HEK293T (cell line): ENCODE measurements at regions not wholly inside any gene's neighbourhood (a gene's known extent, or its start where the extent isn't known, plus 50 kb on each side); places are given as distances from the start of the nearest gene placed in this dataset.

Experiments used
- CTCF ChIA-PET: fragments of 350-600 bp; formaldehyde crosslinking; extraction: SDS; loops from one replicate; lab custom pipeline; 2021; ENCODE audit warnings: antibody characterized with exemption, inconsistent platforms; lab: Yijun Ruan, JAX
- POLR2A ChIA-PET: fragments of 350-600 bp; formaldehyde crosslinking; extraction: SDS; loops from one replicate; lab custom pipeline; 2020; ENCODE audit warnings: antibody characterized with exemption, inconsistent platforms; lab: Yijun Ruan, JAX
- DNase-seq: peaks from one replicate; pipeline ENCODE4 v3.0.0; 2012; ENCODE audit warnings: mixed read lengths; ENCODE audit errors: extremely low spot score
- ARNT ChIP-seq: fragments of 450-650 bp; IDR thresholded peaks from 2 replicates; pipeline ENCODE4 v1.6.1; 2017; ENCODE audit warnings: mild to moderate bottlenecking
- BHLHE40 ChIP-seq: fragments of 450-650 bp; IDR thresholded peaks from 2 replicates; pipeline ENCODE4 v1.6.1; 2016; ENCODE audit warnings: mild to moderate bottlenecking, moderate library complexity, borderline replicate concordance
- CTBP1 ChIP-seq: fragments of 450-650 bp; IDR thresholded peaks from 2 replicates; pipeline ENCODE4 v1.6.1; 2016; ENCODE audit warnings: borderline replicate concordance
- ELF4 ChIP-seq: fragments of 450-650 bp; IDR thresholded peaks from 2 replicates; pipeline ENCODE4 v1.6.1; 2017; ENCODE audit warnings: antibody characterized with exemption
- FOXA1 ChIP-seq: fragments of 450-650 bp; IDR thresholded peaks from 2 replicates; pipeline ENCODE4 v1.6.1; 2016; ENCODE audit warnings: mild to moderate bottlenecking
- FOXK2 ChIP-seq: fragments of 450-650 bp; IDR thresholded peaks from 2 replicates; pipeline ENCODE4 v1.6.1; 2016; ENCODE audit warnings: mild to moderate bottlenecking
- FOXM1 ChIP-seq: fragments of 450-650 bp; IDR thresholded peaks from 2 replicates; pipeline ENCODE4 v1.6.1; 2017; ENCODE audit warnings: mild to moderate bottlenecking, borderline replicate concordance
- HDGF ChIP-seq: fragments of 450-650 bp; IDR thresholded peaks from 2 replicates; pipeline ENCODE4 v1.6.1; 2017; ENCODE audit warnings: antibody characterized with exemption, borderline replicate concordance
- L3MBTL2 ChIP-seq: fragments of 450-650 bp; conservative IDR thresholded peaks from 2 replicates; pipeline ENCODE4 v1.6.1; 2016; ENCODE audit warnings: mild to moderate bottlenecking
- LEF1 ChIP-seq: fragments of 450-650 bp; IDR thresholded peaks from 2 replicates; pipeline ENCODE4 v1.6.1; 2017; ENCODE audit warnings: mild to moderate bottlenecking, borderline replicate concordance
- NFRKB ChIP-seq: fragments of 450-650 bp; IDR thresholded peaks from 2 replicates; pipeline ENCODE4 v1.6.1; 2016; ENCODE audit warnings: mild to moderate bottlenecking, moderate library complexity
- SP1 ChIP-seq: fragments of 450-650 bp; IDR thresholded peaks from 2 replicates; pipeline ENCODE4 v1.6.1; 2017
- SUZ12 ChIP-seq: fragments of 450-650 bp; IDR thresholded peaks from 2 replicates; pipeline ENCODE4 v1.6.1; 2016; ENCODE audit warnings: mild to moderate bottlenecking
- TARDBP ChIP-seq: fragments of 450-650 bp; IDR thresholded peaks from 2 replicates; pipeline ENCODE4 v1.6.1; 2016
- ZNF384 ChIP-seq: fragments of 450-650 bp; IDR thresholded peaks from 2 replicates; pipeline ENCODE4 v1.6.1; 2016
- TF ChIP-seq, protein P1 (sequence below): fragments of 450-650 bp; IDR thresholded peaks from 2 replicates; pipeline ENCODE4 v1.6.1; 2016

DNA sequence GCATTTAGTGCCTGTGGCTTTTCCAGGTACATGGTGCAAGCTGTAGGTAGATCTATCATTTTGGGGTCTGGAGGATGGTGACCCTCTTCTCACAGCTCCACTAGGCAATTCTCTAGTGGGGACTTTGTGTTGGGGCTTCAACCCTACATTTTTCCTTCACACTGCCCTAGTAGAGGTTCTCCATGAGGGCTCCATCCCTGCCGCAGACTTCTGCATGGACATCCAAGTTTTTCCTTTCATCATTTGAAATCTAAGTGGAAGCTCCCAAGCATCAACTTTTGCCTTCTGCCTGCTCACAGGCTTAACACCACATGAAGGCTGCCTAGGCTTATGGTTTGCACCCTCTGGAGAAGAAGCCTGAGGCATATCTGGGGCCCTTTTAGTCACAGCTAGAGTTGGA lies 492.7 kb downstream of the PIK3C3 start:
- POLR2A ChIA-PET: no interaction called here
- CTCF ChIA-PET: no interaction called here
- TF ChIP-seq, protein P1, sequence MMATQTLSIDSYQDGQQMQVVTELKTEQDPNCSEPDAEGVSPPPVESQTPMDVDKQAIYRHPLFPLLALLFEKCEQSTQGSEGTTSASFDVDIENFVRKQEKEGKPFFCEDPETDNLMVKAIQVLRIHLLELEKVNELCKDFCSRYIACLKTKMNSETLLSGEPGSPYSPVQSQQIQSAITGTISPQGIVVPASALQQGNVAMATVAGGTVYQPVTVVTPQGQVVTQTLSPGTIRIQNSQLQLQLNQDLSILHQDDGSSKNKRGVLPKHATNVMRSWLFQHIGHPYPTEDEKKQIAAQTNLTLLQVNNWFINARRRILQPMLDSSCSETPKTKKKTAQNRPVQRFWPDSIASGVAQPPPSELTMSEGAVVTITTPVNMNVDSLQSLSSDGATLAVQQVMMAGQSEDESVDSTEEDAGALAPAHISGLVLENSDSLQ: no peak
- no peak for TF ChIP-seq ARNT
- TF ChIP-seq BHLHE40: no peak
- TF ChIP-seq HDGF: no peak
- no peak for TF ChIP-seq FOXM1
- TF ChIP-seq ZNF384: no peak
- no peak for TF ChIP-seq SP1
- TF ChIP-seq NFRKB: no peak
- TF ChIP-seq TARDBP: no peak
- no peak for TF ChIP-seq ELF4
- TF ChIP-seq FOXA1: no peak
- TF ChIP-seq LEF1: no peak
- TF ChIP-seq FOXK2: no peak
- TF ChIP-seq L3MBTL2: no peak
- no peak for TF ChIP-seq CTBP1
- no peak for TF ChIP-seq SUZ12
- no peak for DNase-seq

DNA sequence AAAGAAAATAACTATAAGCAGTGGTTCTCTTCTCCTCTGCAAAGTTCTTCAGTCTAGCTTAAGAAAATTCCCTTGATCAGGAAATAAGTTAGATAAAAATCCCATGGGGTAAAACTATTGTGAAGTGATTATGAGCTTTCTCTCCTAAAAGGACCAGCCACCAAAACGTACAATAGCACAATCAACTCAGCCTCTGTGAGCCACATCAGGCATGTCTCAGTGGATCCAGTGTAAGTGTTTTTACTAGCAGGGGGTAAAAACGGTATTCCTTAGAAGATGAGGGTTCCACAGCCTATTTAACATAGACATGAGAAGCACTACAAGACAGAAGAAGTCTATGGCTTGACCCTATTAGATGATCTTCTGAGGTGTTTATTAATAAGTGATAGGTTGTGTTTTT lies 503.2 kb downstream of the PIK3C3 start:
- ChIA-PET CTCF (no interaction called here), POLR2A (no interaction called here)
- DNase-seq: no peak
- TF ChIP-seq NFRKB: no peak
- no peak for TF ChIP-seq ZNF384
- TF ChIP-seq SP1: no peak
- TF ChIP-seq BHLHE40: no peak
- no peak for TF ChIP-seq HDGF
- no peak for TF ChIP-seq FOXA1
- no peak for TF ChIP-seq FOXM1
- TF ChIP-seq FOXK2: no peak
- no peak for TF ChIP-seq CTBP1
- TF ChIP-seq ARNT: no peak
- TF ChIP-seq ELF4: no peak
- TF ChIP-seq, protein P1: no peak
- no peak for TF ChIP-seq L3MBTL2
- no peak for TF ChIP-seq LEF1
- TF ChIP-seq SUZ12: no peak
- TF ChIP-seq TARDBP: no peak

DNA sequence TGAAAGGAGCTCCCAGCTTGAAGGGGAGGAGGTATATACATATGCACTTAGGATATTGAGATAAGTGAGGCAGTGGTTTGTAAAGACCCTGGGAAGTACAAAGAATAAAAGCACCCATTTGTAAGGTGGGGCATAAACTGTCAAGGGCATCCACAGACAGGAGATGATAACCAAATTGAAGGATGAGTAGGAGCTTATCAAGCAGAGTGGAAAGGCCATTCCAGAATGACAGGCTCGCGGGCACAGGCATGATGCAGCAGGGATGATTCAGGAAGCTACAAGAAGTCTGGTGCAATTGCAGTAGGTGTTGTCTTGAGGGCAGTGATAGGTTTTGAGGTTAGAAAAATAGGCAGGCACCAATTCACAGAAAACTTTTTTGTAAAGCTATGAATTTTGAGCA lies 504.8 kb downstream of the PIK3C3 start:
- ChIA-PET CTCF (interaction anchor here (0.6 kb wide), 1 partner anchor 1104 kb away, joined by 3 read pairs; no protein-coding TSS in a partner anchor), POLR2A (no interaction called here)
- TF ChIP-seq, protein P1: no peak
- TF ChIP-seq FOXM1 (no peak), SP1 (no peak), ARNT (no peak), FOXA1 (no peak), BHLHE40 (no peak), NFRKB (no peak), FOXK2 (no peak), ZNF384 (no peak), HDGF (no peak), LEF1 (no peak), TARDBP (no peak), SUZ12 (no peak), CTBP1 (no peak)
- no peak for DNase-seq

DNA sequence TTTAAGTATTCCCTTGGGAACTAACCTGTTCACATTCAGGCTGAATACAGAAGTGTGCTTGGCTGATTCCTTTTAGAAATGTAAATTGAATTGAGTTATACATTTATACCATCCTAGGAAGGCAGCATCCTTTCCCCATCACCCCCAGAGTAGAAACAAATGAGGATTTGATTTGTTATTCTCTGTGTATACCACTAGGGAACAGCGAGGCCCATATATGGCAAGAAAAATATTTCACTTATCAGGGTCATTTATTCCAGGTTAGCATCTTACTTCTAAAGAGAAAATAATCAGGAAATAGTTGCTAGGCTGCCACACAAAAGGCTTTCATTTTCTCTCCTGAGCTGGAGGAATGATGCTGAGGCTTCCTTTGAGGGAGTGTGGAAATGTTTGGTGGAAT lies 516.9 kb downstream of the PIK3C3 start:
- TF ChIP-seq FOXM1 (no peak), BHLHE40 (no peak), L3MBTL2 (no peak), NFRKB (no peak), FOXA1 (no peak), CTBP1 (no peak), TARDBP (no peak), HDGF (no peak), SP1 (no peak), ARNT (no peak), SUZ12 (no peak), ZNF384 (no peak), LEF1 (no peak)
- TF ChIP-seq, protein P1: no peak
- POLR2A ChIA-PET: no interaction called here
- no peak for DNase-seq
- CTCF ChIA-PET: no interaction called here

DNA sequence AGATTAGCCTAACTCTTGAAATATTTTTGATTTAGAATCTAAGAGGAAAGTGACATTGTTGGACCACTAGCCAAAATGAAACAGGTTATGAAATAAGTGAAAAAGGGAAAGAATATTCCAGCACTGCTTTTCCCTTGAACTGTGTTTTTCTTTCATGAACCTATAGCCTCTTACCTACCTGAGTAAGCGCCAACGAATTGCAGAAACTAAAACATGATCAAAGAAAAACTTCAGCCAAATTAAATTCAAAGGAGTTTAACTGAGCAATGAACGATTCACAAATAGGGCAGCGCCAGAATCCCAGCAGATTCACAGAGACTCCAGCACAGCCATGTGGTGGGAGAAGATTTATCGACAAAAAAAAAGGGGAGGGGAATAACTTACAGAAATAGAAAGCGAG lies 518.6 kb downstream of the PIK3C3 start:
- DNase-seq: no peak
- no peak for TF ChIP-seq HDGF
- ChIA-PET POLR2A (no interaction called here), CTCF (interaction anchor here (0.8 kb wide), 1 partner anchor 37 kb away, joined by 3 read pairs; no protein-coding TSS in a partner anchor)

DNA sequence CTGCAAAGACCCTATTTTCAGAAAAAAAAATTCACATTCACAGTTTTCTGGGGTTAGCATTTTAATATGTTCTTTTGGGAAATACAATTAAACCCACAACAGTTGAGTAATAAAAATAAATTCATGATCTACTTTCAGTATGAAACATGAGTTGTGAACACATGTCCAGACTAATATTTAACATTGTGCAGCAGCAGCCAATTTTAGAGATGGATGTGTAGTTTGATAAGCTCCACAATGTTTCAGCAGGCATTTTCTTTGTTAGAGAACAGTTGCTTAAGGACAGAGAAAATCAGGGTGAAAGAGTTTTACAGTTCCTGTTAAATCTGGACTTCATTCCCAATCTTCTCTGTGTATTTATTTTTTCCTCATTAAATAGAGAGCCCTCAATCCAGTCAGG lies 519.5 kb downstream of the PIK3C3 start:
- TF ChIP-seq BHLHE40: no peak
- no peak for TF ChIP-seq SUZ12
- no peak for TF ChIP-seq ARNT
- TF ChIP-seq, protein P1: no peak
- TF ChIP-seq LEF1: no peak
- CTCF ChIA-PET: interaction anchor here (0.6 to 0.8 kb wide), 2 partner anchors 36 to 176 kb away, joined by 3 read pairs; no protein-coding TSS in a partner anchor
- POLR2A ChIA-PET: no interaction called here
- DNase-seq: no peak
